ENCODE measurements at regions not wholly inside any gene's neighbourhood (a gene's known extent, or its start where the extent isn't known, plus 50 kb on each side); places are given as distances from the start of the nearest gene placed in this dataset.

GRCh38 chr4:18695733-18696527 is 674.4 kb upstream of the LCORL start:
- TF ChIP-seq POLR2AphosphoS5 (IDR thresholded peaks at IDR 0.05) (no peak), CTCF (IDR thresholded peaks at IDR 0.05) (no peak), POLR2A (IDR thresholded peaks at IDR 0.05) (no peak)
